Endothelial cell of umbilical vein (primary cell): ENCODE measurements at regions not wholly inside any gene's neighbourhood (a gene's known extent, or its start where the extent isn't known, plus 50 kb on each side); places are given as distances from the start of the nearest gene placed in this dataset.

Source experiments
- BruUV-seq: library from RNA; stranded (reverse); fragments of 400-500 nt; replicated peaks from 2 replicates; lab custom pipeline; 2021; lab: Mats Ljungman, UMichigan
- CTCF ChIA-PET: fragments of 300-600, 350-600 bp; sonication (Branson Sonifier 250); formaldehyde crosslinking; loops from one replicate; lab custom pipeline; 2021; ENCODE audit warnings: antibody characterized with exemption, inconsistent platforms; lab: Charles Lee
- POLR2A ChIA-PET: fragments of 300-600, 350-600 bp; sonication (Branson Sonifier 250); formaldehyde crosslinking; loops from one replicate; lab custom pipeline; 2021; ENCODE audit warnings: antibody characterized with exemption, inconsistent platforms; lab: Charles Lee
- DNase-seq: peaks from one replicate; pipeline ENCODE4 v3.0.0-alpha.2; 2011; ENCODE audit warnings: low read depth, low spot score
- FAIRE-seq: peaks from 2 replicates; lab custom pipeline; 2011; peaks lifted over from hg19 to GRCh38; lab: Jason Lieb, UNC
- H2AFZ ChIP-seq: 2 replicates; pipeline ENCODE4 v1.6.0; 2012; ENCODE audit warnings: low read depth, low read length, control low read depth, inconsistent platforms
- H3K27ac ChIP-seq: 2 replicates; pipeline ENCODE4 v1.5.1; 2011; ENCODE audit warnings: low read depth, mild to moderate bottlenecking, control low read depth, low read length, moderate library complexity; ENCODE audit not compliant: insufficient read depth
- H3K27me3 ChIP-seq, 2 experiments: 2 replicates each; pipeline versions ENCODE4 v1.6.0 to v1.6.1; 2011; ENCODE audit warnings: low read length in 2 of 2, mixed read lengths in 1 of 2; ENCODE audit not compliant: control insufficient read depth in 2 of 2, insufficient read depth in 2 of 2
- H3K36me3 ChIP-seq, 2 experiments: 2 replicates in 1 of 2; 3 replicates in 1 of 2; pipeline ENCODE4 v1.5.1; 2011; ENCODE audit warnings: low read length in 2 of 2, mild to moderate bottlenecking in 1 of 2, moderate library complexity in 1 of 2; ENCODE audit not compliant: control insufficient read depth in 2 of 2, insufficient read depth in 2 of 2; ENCODE audit errors: extremely low read depth in 1 of 2
- H3K4me1 ChIP-seq: 3 replicates; pipeline ENCODE4 v1.5.1; 2011; ENCODE audit warnings: mild to moderate bottlenecking, low read length; ENCODE audit not compliant: control insufficient read depth, insufficient read depth; ENCODE audit errors: extremely low read depth
- H3K4me2 ChIP-seq: 2 replicates; pipeline ENCODE4 v1.6.1; 2011; ENCODE audit warnings: low read length, control low read depth, mixed read lengths; ENCODE audit not compliant: insufficient read depth
- H3K4me3 ChIP-seq, 3 experiments: fragments of 200-600 bp in 1 of 3; sonication (generic), shearing (Covaris generic) in 1 of 3; replicated peaks in 1 of 3; 2 replicates each; pipeline ENCODE4 v1.5.1; 2011 to 2016; ENCODE audit warnings: control low read depth in 3 of 3, low read length in 3 of 3, mild to moderate bottlenecking in 2 of 3, inconsistent platforms in 1 of 3, low read depth in 1 of 3, moderate library complexity in 1 of 3; ENCODE audit not compliant: insufficient read depth in 1 of 3
- H3K79me2 ChIP-seq: 2 replicates; pipeline ENCODE4 v1.6.0; 2012; ENCODE audit warnings: low read length, inconsistent platforms; ENCODE audit not compliant: control insufficient read depth, insufficient read depth
- H3K9ac ChIP-seq: replicated peaks from 2 replicates; pipeline ENCODE3; 2011; ENCODE audit warnings: low read length, control low read depth; ENCODE audit not compliant: insufficient read depth; ENCODE audit errors: extremely low read depth
- H3K9me1 ChIP-seq: replicated peaks from 3 replicates; pipeline ENCODE4 v1.6.0; 2011; ENCODE audit warnings: mild to moderate bottlenecking, low read length; ENCODE audit not compliant: control insufficient read depth, insufficient read depth; ENCODE audit errors: extremely low read depth
- H3K9me3 ChIP-seq: replicated peaks from 2 replicates; pipeline ENCODE4 v1.5.1; 2012; ENCODE audit warnings: low read length, inconsistent platforms; ENCODE audit not compliant: control insufficient read depth, insufficient read depth
- H4K20me1 ChIP-seq: replicated peaks from 2 replicates; pipeline ENCODE3; 2011; ENCODE audit warnings: mild to moderate bottlenecking, low read length; ENCODE audit not compliant: control insufficient read depth, insufficient read depth; ENCODE audit errors: extremely low read depth
- EZH2 ChIP-seq: IDR thresholded peaks from 2 replicates; pipeline ENCODE4 v1.6.1; 2012; ENCODE audit warnings: borderline replicate concordance, low read depth, mild to moderate bottlenecking, moderate library complexity, low read length, inconsistent platforms; ENCODE audit not compliant: severe bottlenecking
- FOS ChIP-seq: IDR thresholded peaks from 2 replicates; pipeline ENCODE4 v1.6.1; 2011; ENCODE audit warnings: mild to moderate bottlenecking, low read length, moderate library complexity, borderline replicate concordance; ENCODE audit not compliant: insufficient read depth
- GATA2 ChIP-seq: IDR thresholded peaks from 2 replicates; pipeline ENCODE4 v1.7.0; 2011; ENCODE audit warnings: low read depth, mild to moderate bottlenecking, moderate library complexity, mixed read lengths, low read length; ENCODE audit not compliant: insufficient read length, insufficient read depth
- JUN ChIP-seq: IDR thresholded peaks from 2 replicates; pipeline ENCODE4 v1.6.1; 2011; ENCODE audit warnings: borderline replicate concordance, low read depth; ENCODE audit not compliant: insufficient read length, insufficient read depth
- MYC ChIP-seq: IDR thresholded peaks from one replicate; pipeline ENCODE4 v1.6.1; 2011; ENCODE audit warnings: mild to moderate bottlenecking, low read depth, low read length
- POLR2A ChIP-seq: IDR thresholded peaks from 2 replicates; pipeline ENCODE4 v1.6.1; 2012; ENCODE audit warnings: low read depth, mild to moderate bottlenecking, control low read depth, low read length
- POLR2AphosphoS5 ChIP-seq: IDR thresholded peaks from 2 replicates; pipeline ENCODE4 v1.6.1; 2012; ENCODE audit warnings: low read depth, mild to moderate bottlenecking, control low read depth, low read length, moderate library complexity; ENCODE audit not compliant: insufficient read depth
- dilution Hi-C: fragments of 300-500 bp; cut with MboI; formaldehyde crosslinking; loops from one replicate; pipeline ENCODE4 v1.15.0; 2019; ENCODE audit warnings: low sequenced_read_pairs; ENCODE audit not compliant: extremely low pct_ligation_motif_present
- intact Hi-C: fragments of 100-400 bp; cut with micrococcal nuclease; formaldehyde crosslinking; loops from one replicate; pipeline ENCODE4 v1.10.0; 2022
- TF ChIP-seq, protein P1 (sequence below), 2 donors: IDR thresholded peaks; 1 replicate in 1 of 2; 2 replicates in 1 of 2; pipeline ENCODE4 v1.5.1; 2011; ENCODE audit warnings: low read length in 2 of 2, mild to moderate bottlenecking in 2 of 2, moderate library complexity in 2 of 2, control low read depth in 1 of 2, inconsistent platforms in 1 of 2, low read depth in 1 of 2; ENCODE audit not compliant: insufficient read depth in 1 of 2; ENCODE audit errors: extremely low read depth in 1 of 2
- TF ChIP-seq, protein P2 (sequence below): IDR thresholded peaks from 2 replicates; pipeline ENCODE4 v1.6.1; 2011; ENCODE audit not compliant: insufficient read depth, insufficient read length

DNA sequence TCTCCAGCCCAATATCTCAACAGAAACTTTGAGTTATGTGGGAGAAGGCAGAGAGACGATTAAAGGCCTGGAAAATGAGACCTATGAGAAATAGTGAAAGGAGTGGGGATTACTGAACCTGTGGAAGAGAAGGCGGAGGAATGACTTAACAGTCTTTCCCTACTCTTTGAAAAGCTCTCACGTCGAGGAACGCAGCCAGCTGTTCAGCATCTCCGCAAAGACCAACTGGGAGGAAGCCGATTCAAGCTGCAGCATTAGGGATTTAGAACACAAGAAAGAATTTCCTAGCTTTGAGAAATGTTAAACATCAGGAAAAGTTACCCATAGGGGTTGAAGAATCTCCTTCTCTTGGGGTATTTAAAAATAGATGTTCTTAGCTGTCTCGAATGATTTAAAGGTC, 233.2 kb upstream of the PARD3B start:
- BruUV-seq = no TSS peak
- Histone ChIP-seq H3K4me3 (no peak overlapping the region), H2AFZ (no peak overlapping the region), H3K27ac (no peak overlapping the region), H4K20me1 (no peaks in the 10 kb centered on the region), H3K27me3 (peaks cover 0 to 3% of the 10 kb centered on the region in 2 experiments), H3K4me1 (no peaks in the 10 kb centered on the region), H3K9me1 (no peaks in the 10 kb centered on the region), H3K9ac (no peak overlapping the region), H3K36me3 (no peaks in the 10 kb centered on the region), H3K9me3 (no peaks in the 10 kb centered on the region), H3K4me2 (no peak overlapping the region), H3K79me2 (no peaks in the 10 kb centered on the region)
- intact Hi-C loops = no loop called here
- ChIA-PET CTCF (interaction anchor here (1.8 to 2.2 kb wide), 2 partner anchors 9 to 167 kb away, joined by 6 to 7 read pairs; no protein-coding TSS in a partner anchor), POLR2A (no interaction called here)
- no peak for DNase-seq
- no peak for FAIRE-seq
- dilution Hi-C loops = no loop called here
- TF ChIP-seq, protein P1, sequence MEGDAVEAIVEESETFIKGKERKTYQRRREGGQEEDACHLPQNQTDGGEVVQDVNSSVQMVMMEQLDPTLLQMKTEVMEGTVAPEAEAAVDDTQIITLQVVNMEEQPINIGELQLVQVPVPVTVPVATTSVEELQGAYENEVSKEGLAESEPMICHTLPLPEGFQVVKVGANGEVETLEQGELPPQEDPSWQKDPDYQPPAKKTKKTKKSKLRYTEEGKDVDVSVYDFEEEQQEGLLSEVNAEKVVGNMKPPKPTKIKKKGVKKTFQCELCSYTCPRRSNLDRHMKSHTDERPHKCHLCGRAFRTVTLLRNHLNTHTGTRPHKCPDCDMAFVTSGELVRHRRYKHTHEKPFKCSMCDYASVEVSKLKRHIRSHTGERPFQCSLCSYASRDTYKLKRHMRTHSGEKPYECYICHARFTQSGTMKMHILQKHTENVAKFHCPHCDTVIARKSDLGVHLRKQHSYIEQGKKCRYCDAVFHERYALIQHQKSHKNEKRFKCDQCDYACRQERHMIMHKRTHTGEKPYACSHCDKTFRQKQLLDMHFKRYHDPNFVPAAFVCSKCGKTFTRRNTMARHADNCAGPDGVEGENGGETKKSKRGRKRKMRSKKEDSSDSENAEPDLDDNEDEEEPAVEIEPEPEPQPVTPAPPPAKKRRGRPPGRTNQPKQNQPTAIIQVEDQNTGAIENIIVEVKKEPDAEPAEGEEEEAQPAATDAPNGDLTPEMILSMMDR (IDR thresholded peaks at IDR 0.05; ENCODE audit: extremely low read depth in 1 of 2, insufficient read depth in 1 of 2, low read depth in 1 of 2, low read length in 2 of 2) = no peak
- no peak for TF ChIP-seq FOS
- TF ChIP-seq, protein P2, sequence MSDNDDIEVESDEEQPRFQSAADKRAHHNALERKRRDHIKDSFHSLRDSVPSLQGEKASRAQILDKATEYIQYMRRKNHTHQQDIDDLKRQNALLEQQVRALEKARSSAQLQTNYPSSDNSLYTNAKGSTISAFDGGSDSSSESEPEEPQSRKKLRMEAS = no peak
- no peak for TF ChIP-seq MYC
- no peak for TF ChIP-seq JUN
- TF ChIP-seq POLR2AphosphoS5 = no peak
- TF ChIP-seq EZH2 = no peak
- TF ChIP-seq GATA2 = no peak
- no peak for TF ChIP-seq POLR2A
